ENCODE measurements at regions not wholly inside any gene's neighbourhood (a gene's known extent, or its start where the extent isn't known, plus 50 kb on each side); places are given as distances from the start of the nearest gene placed in this dataset.

DNA sequence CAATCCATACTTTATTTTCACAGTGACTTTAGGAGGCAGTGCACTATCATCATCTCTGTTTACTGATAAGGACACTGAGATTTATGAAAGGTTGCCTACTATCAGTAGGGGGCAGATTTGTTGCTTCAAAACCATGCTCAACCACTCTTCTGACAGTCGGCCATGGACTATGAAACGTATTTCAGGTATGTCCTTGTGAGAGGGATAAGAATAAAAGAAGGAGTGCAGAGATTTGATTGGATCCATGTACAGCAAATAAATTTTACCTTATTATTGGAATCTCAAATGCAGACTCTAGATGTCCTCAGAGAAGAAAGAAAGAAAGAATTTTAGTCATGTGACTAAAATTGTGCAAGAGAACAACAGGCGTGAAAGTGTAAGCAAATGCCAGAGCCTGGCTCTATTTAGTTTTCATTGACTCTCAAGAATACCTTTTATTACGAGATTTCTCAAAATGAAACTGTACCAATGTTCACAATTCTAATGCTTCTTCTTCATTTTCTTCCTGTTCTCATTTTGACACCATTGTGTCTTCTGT, 296.6 kb upstream of the RASA1 start:
- H3K9me3 ChIP-seq (ENCODE audit: insufficient read depth, low read length) = no peaks in the 10 kb centered on the region
- no peaks in the 10 kb centered on the region for H3K4me1 ChIP-seq (ENCODE audit: insufficient read depth, insufficient read length)
- no peak overlapping the region for H3K4me3 ChIP-seq (ENCODE audit: insufficient read length, low read depth)
- no peak overlapping the region for H3K9ac ChIP-seq (ENCODE audit: insufficient read length, low read depth)
- no peaks in the 10 kb centered on the region for H3K27me3 ChIP-seq (ENCODE audit: insufficient read depth, insufficient read length)
- no peak for DNase-seq (ENCODE audit: low read depth, low spot score)
- no peak for TF ChIP-seq SUZ12 (IDR thresholded peaks at IDR 0.05; ENCODE audit: extremely low read depth, insufficient read depth, insufficient read length)
- TF ChIP-seq ZNF274 (IDR thresholded peaks at IDR 0.05; ENCODE audit: low read depth, low read length) = no peak
- TF ChIP-seq YY1 (IDR thresholded peaks at IDR 0.05; ENCODE audit: insufficient read depth, insufficient read length) = no peak
- no peaks in the 10 kb centered on the region for H3K36me3 ChIP-seq (ENCODE audit: insufficient read depth, insufficient read length, low read length)

DNA sequence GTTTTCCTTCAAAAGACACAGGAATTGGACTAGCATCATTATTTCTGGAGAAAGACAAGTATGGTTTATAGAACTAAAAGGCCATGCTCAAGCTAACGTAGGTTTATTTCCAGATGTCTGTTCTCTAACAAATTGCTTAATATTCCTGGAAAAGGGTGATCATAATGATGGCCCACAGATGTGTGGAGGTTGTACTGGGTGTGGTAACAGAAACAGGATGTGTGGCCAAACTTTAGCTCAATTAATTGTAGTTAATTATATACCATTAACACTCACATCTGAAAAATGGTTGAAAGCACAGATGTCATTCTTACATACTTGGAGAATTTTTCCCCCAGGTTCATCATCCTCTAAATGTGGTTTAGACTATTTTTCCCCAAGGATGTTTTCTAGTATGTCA, 292.7 kb upstream of the RASA1 start:
- TF ChIP-seq ZNF274 (IDR thresholded peaks at IDR 0.05; ENCODE audit: low read depth, low read length) = no peak
- H3K9me3 ChIP-seq (ENCODE audit: insufficient read depth, low read length) = no peaks in the 10 kb centered on the region
- no peaks in the 10 kb centered on the region for H3K27me3 ChIP-seq (ENCODE audit: insufficient read depth, insufficient read length)
- H3K9ac ChIP-seq (ENCODE audit: insufficient read length, low read depth) = no peak overlapping the region
- no peak for DNase-seq (ENCODE audit: low read depth, low spot score)
- H3K4me1 ChIP-seq (ENCODE audit: insufficient read depth, insufficient read length) = no peaks in the 10 kb centered on the region
- no peaks in the 10 kb centered on the region for H3K36me3 ChIP-seq (ENCODE audit: insufficient read depth, insufficient read length, low read length)
- no peak overlapping the region for H3K4me3 ChIP-seq (ENCODE audit: insufficient read length, low read depth)

- H3K9me3 ChIP-seq (ENCODE audit: insufficient read depth, low read length) = no peaks in the 10 kb centered on the region
- no peaks in the 10 kb centered on the region for H3K4me1 ChIP-seq (ENCODE audit: insufficient read depth, insufficient read length)
- no peaks in the 10 kb centered on the region for H3K27me3 ChIP-seq (ENCODE audit: insufficient read depth, insufficient read length)
- H3K9ac ChIP-seq (ENCODE audit: insufficient read length, low read depth) = no peak overlapping the region
- no peak for TF ChIP-seq ZNF274 (IDR thresholded peaks at IDR 0.05; ENCODE audit: low read depth, low read length)
- TF ChIP-seq SUZ12 (IDR thresholded peaks at IDR 0.05; ENCODE audit: extremely low read depth, insufficient read depth, insufficient read length) = no peak
- no peak for TF ChIP-seq YY1 (IDR thresholded peaks at IDR 0.05; ENCODE audit: insufficient read depth, insufficient read length)
- H3K4me3 ChIP-seq (ENCODE audit: insufficient read length, low read depth) = no peak overlapping the region
- no peaks in the 10 kb centered on the region for H3K36me3 ChIP-seq (ENCODE audit: insufficient read depth, insufficient read length, low read length)
- no peak for DNase-seq (ENCODE audit: low read depth, low spot score)
Observed at GRCh38 chr5:86977190-86977589, 290.5 kb upstream of the RASA1 start.

DNA sequence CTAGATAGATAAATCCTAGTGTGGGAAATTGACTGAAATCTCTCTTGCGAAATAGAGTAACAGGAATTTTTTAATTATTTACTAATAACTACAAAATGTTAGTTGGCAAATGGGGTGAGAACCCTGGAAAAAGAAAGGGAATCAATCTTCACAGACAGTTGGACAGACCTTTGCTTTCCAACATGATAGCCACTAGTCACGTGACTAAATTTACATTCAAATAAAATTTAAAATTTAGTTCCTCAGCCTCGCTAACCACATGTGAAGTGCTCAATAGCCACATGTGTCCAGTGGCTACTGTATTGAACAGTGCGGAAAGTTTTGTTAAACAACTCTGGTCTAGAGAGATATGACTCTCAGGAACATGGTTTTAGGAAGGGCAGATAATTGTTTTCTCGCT, 289.9 kb upstream of the RASA1 start:
- Histone ChIP-seq H3K36me3 (ENCODE audit: insufficient read depth, insufficient read length, low read length) (no peaks in the 10 kb centered on the region), H3K9ac (ENCODE audit: insufficient read length, low read depth) (no peak overlapping the region), H3K4me1 (ENCODE audit: insufficient read depth, insufficient read length) (no peaks in the 10 kb centered on the region), H3K4me3 (ENCODE audit: insufficient read length, low read depth) (no peak overlapping the region), H3K27me3 (ENCODE audit: insufficient read depth, insufficient read length) (no peaks in the 10 kb centered on the region), H3K9me3 (ENCODE audit: insufficient read depth, low read length) (no peaks in the 10 kb centered on the region)
- no peak for TF ChIP-seq SUZ12 (IDR thresholded peaks at IDR 0.05; ENCODE audit: extremely low read depth, insufficient read depth, insufficient read length)
- TF ChIP-seq ZNF274 (IDR thresholded peaks at IDR 0.05; ENCODE audit: low read depth, low read length) = no peak
- no peak for TF ChIP-seq YY1 (IDR thresholded peaks at IDR 0.05; ENCODE audit: insufficient read depth, insufficient read length)
- DNase-seq (ENCODE audit: low read depth, low spot score) = no peak

- Histone ChIP-seq H3K27me3 (ENCODE audit: insufficient read depth, insufficient read length) (no peaks in the 10 kb centered on the region), H3K9ac (ENCODE audit: insufficient read length, low read depth) (no peak overlapping the region), H3K36me3 (ENCODE audit: insufficient read depth, insufficient read length, low read length) (no peaks in the 10 kb centered on the region), H3K9me3 (ENCODE audit: insufficient read depth, low read length) (no peaks in the 10 kb centered on the region), H3K4me1 (ENCODE audit: insufficient read depth, insufficient read length) (no peaks in the 10 kb centered on the region), H3K4me3 (ENCODE audit: insufficient read length, low read depth) (no peak overlapping the region)
- DNase-seq (ENCODE audit: low read depth, low spot score) = no peak
- TF ChIP-seq ZNF274 (IDR thresholded peaks at IDR 0.05; ENCODE audit: low read depth, low read length) (no peak), YY1 (IDR thresholded peaks at IDR 0.05; ENCODE audit: insufficient read depth, insufficient read length) (no peak), SUZ12 (IDR thresholded peaks at IDR 0.05; ENCODE audit: extremely low read depth, insufficient read depth, insufficient read length) (no peak)
Observed at GRCh38 chr5:86979811-86980411, 287.8 kb upstream of the RASA1 start.

DNA sequence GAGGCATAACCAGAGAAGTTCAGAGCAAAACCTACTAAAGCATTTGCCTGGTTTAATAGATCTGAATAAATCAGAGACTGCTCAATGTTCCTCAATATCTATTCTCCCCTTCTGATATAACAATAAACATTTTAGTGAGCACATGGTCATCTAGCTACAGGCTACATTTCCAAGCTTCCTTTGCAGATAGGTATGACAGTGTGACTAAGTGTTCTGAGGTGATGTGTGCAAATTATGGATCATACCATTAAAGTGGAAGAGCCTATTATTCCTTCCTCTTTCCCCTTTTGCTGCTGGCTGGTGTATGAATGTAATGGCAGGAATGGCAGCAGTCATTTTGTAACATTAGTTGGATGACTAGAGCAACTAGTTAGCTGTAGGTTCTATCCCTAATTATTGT, 285.8 kb upstream of the RASA1 start:
- H3K27me3 ChIP-seq (ENCODE audit: insufficient read depth, insufficient read length) = no peaks in the 10 kb centered on the region
- H3K9me3 ChIP-seq (ENCODE audit: insufficient read depth, low read length) = no peaks in the 10 kb centered on the region
- no peak overlapping the region for H3K4me3 ChIP-seq (ENCODE audit: insufficient read length, low read depth)
- no peak overlapping the region for H3K9ac ChIP-seq (ENCODE audit: insufficient read length, low read depth)
- no peak for TF ChIP-seq SUZ12 (IDR thresholded peaks at IDR 0.05; ENCODE audit: extremely low read depth, insufficient read depth, insufficient read length)
- TF ChIP-seq ZNF274 (IDR thresholded peaks at IDR 0.05; ENCODE audit: low read depth, low read length) = no peak
- TF ChIP-seq YY1 (IDR thresholded peaks at IDR 0.05; ENCODE audit: insufficient read depth, insufficient read length) = no peak
- no peaks in the 10 kb centered on the region for H3K4me1 ChIP-seq (ENCODE audit: insufficient read depth, insufficient read length)
- no peak for DNase-seq (ENCODE audit: low read depth, low spot score)
- H3K36me3 ChIP-seq (ENCODE audit: insufficient read depth, insufficient read length, low read length) = no peaks in the 10 kb centered on the region

DNA sequence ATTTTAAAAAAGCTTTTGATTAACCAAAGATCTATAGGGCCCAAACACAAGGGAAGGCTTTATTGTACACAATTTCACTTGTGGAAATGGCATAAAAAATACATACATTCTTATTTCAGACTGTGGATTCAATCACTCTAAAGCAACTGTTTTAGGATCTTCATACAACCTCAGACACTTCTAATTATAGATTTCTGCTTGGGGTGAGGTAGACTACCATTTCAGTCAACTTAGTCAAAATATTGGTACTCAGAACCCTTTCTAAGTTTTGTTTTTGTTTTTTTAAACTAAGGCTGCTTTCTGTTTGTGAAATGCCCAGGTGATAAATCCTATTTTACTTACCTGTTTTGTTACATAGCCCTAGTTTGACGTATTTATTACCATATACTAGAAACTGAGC, 284.5 kb upstream of the RASA1 start:
- Histone ChIP-seq H3K27me3 (ENCODE audit: insufficient read depth, insufficient read length) (no peaks in the 10 kb centered on the region), H3K9me3 (ENCODE audit: insufficient read depth, low read length) (no peaks in the 10 kb centered on the region), H3K36me3 (ENCODE audit: insufficient read depth, insufficient read length, low read length) (no peaks in the 10 kb centered on the region), H3K4me1 (ENCODE audit: insufficient read depth, insufficient read length) (no peaks in the 10 kb centered on the region), H3K9ac (ENCODE audit: insufficient read length, low read depth) (no peak overlapping the region), H3K4me3 (ENCODE audit: insufficient read length, low read depth) (no peak overlapping the region)
- TF ChIP-seq YY1 (IDR thresholded peaks at IDR 0.05; ENCODE audit: insufficient read depth, insufficient read length) (no peak), SUZ12 (IDR thresholded peaks at IDR 0.05; ENCODE audit: extremely low read depth, insufficient read depth, insufficient read length) (no peak), ZNF274 (IDR thresholded peaks at IDR 0.05; ENCODE audit: low read depth, low read length) (no peak)
- DNase-seq (ENCODE audit: low read depth, low spot score) = no peak

Data from NT2/D1 (cell line).